ENCODE measurements at regions not wholly inside any gene's neighbourhood (a gene's known extent, or its start where the extent isn't known, plus 50 kb on each side); places are given as distances from the start of the nearest gene placed in this dataset.

- no peaks in the 10 kb centered on the region for H3K27me3 ChIP-seq
- H3K9ac ChIP-seq: no peak overlapping the region
- no peaks in the 10 kb centered on the region for H3K36me3 ChIP-seq
- no peaks in the 10 kb centered on the region for H3K4me1 ChIP-seq
- TF ChIP-seq Cebpa-rat (IDR thresholded peaks at IDR 0.05): no peak
- H3K9me3 ChIP-seq: no peaks in the 10 kb centered on the region
- H4K20me1 ChIP-seq: no peaks in the 10 kb centered on the region
- H3K27ac ChIP-seq: no peak overlapping the region
- no peak overlapping the region for H3K4me2 ChIP-seq
- H3K4me3 ChIP-seq: no peak overlapping the region
Measured at GRCh38 chr12:126558810-126559209, 1493.6 kb downstream of the AACS start.

DNA sequence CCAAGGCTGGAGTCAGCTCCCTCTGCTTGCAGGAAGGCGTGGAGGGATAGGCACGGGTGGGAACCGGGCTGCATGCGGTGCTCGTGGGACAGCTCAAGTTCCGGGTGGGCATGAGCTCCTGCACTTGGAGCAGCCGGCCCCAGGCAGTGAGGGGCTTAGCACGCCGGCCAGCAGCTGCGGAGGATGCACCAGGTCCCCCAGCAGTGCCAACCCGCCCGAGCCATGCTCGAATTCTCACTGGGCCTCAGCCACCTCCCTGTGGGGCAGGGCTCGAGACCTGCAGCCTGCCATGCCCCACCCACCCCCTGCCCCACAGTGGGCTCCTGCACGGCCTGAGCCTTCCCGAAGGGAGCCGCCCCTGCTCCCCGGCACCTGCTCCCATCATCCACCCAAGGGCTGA lies 1501.8 kb downstream of the AACS start:
- Histone ChIP-seq H3K36me3 (no peaks in the 10 kb centered on the region), H3K27me3 (no peaks in the 10 kb centered on the region), H3K9ac (no peak overlapping the region)

GRCh38 chr12:126569706-126570105 lies 1504.5 kb downstream of the AACS start:
- Histone ChIP-seq H3K36me3 (no peaks in the 10 kb centered on the region), H3K27me3 (no peaks in the 10 kb centered on the region), H3K9ac (no peak overlapping the region), H4K20me1 (no peaks in the 10 kb centered on the region), H3K9me3 (peaks cover 10% of the 10 kb centered on the region), H3K4me1 (peaks cover 5% of the 10 kb centered on the region; the same call in 1 of the 2 replicates), H3K4me2 (no peak overlapping the region), H3K4me3 (no peak overlapping the region), H3K27ac (no peak overlapping the region)
- TF ChIP-seq Cebpa-rat (IDR thresholded peaks at IDR 0.05): no peak

More for the DNA sequence above, 1501.8 kb downstream of the AACS start:
- no peak overlapping the region for H3K4me2 ChIP-seq
- no peak overlapping the region for H3K27ac ChIP-seq
- H3K4me1 ChIP-seq: peaks cover 5% of the 10 kb centered on the region; the same call in 1 of the 2 replicates
- H3K9me3 ChIP-seq: peaks cover 10% of the 10 kb centered on the region
- no peak overlapping the region for H3K4me3 ChIP-seq
- no peaks in the 10 kb centered on the region for H4K20me1 ChIP-seq
- TF ChIP-seq Cebpa-rat (IDR thresholded peaks at IDR 0.05): no peak

DNA sequence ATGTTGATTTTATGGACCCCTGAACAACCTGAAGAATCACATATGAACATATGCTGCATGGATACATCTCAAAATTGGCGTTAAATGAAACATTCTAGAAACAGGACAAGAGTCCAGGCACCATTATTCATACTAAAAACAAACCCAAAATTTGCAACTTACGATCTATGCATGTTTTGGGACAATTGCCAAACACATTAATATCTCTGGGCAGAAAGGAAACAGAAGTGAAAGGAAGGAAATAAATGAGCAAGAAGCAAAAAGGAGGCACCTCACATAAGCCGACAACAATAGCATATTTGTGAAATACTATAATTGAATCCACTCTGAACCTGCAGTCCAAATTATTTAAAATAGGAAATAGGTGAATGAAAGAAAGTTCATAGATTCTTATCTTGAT lies 1505.3 kb downstream of the AACS start:
- Histone ChIP-seq H3K36me3 (no peaks in the 10 kb centered on the region), H4K20me1 (no peaks in the 10 kb centered on the region), H3K4me2 (no peak overlapping the region), H3K9ac (no peak overlapping the region), H3K9me3 (peaks cover 10% of the 10 kb centered on the region), H3K4me1 (peaks cover 5% of the 10 kb centered on the region; the same call in 1 of the 2 replicates), H3K4me3 (no peak overlapping the region), H3K27ac (no peak overlapping the region), H3K27me3 (no peaks in the 10 kb centered on the region)
- TF ChIP-seq Cebpa-rat (IDR thresholded peaks at IDR 0.05): no peak

GRCh38 chr12:126572170-126572569 lies 1506.9 kb downstream of the AACS start:
- Histone ChIP-seq H3K9ac (no peak overlapping the region), H3K4me3 (no peak overlapping the region), H3K4me2 (no peak overlapping the region), H3K27me3 (no peaks in the 10 kb centered on the region), H4K20me1 (no peaks in the 10 kb centered on the region), H3K9me3 (peaks cover 6% of the 10 kb centered on the region), H3K27ac (no peak overlapping the region), H3K4me1 (peaks cover 5% of the 10 kb centered on the region; the same call in 1 of the 2 replicates), H3K36me3 (no peaks in the 10 kb centered on the region)
- no peak for TF ChIP-seq Cebpa-rat (IDR thresholded peaks at IDR 0.05)

DNA sequence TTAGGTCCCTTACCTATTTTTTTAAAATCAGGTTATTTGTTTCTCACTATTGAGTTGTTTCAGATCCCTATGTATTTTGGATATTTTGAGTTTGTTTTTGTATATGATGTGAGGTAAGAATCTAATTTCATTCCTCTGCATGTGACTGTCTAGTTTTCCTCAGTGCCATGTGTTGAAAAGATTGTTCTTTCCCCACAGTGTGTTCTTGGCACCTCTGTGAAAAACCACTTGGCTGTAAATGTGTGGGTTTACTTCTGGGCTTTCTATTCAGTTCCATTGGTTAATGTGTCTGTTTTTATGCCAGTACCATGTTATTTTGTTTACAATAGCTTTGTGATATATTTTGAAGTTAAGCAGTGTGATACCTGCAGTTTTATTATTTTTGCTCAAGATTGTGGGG lies 1516.4 kb downstream of the AACS start:
- no peaks in the 10 kb centered on the region for H3K4me1 ChIP-seq
- no peaks in the 10 kb centered on the region for H3K9me3 ChIP-seq
- H3K4me3 ChIP-seq: no peak overlapping the region
- H4K20me1 ChIP-seq: no peaks in the 10 kb centered on the region
- no peak overlapping the region for H3K9ac ChIP-seq
- H3K36me3 ChIP-seq: no peaks in the 10 kb centered on the region
- no peak overlapping the region for H3K27ac ChIP-seq
- H3K4me2 ChIP-seq: no peak overlapping the region
- TF ChIP-seq Cebpa-rat (IDR thresholded peaks at IDR 0.05): no peak
- no peaks in the 10 kb centered on the region for H3K27me3 ChIP-seq

GRCh38 chr12:126582231-126582630 lies 1517.0 kb downstream of the AACS start:
- no peaks in the 10 kb centered on the region for H3K9me3 ChIP-seq
- no peak for TF ChIP-seq Cebpa-rat (IDR thresholded peaks at IDR 0.05)
- H3K27ac ChIP-seq: no peak overlapping the region
- no peaks in the 10 kb centered on the region for H3K4me1 ChIP-seq
- no peaks in the 10 kb centered on the region for H3K36me3 ChIP-seq
- no peaks in the 10 kb centered on the region for H3K27me3 ChIP-seq
- H3K9ac ChIP-seq: no peak overlapping the region
- no peak overlapping the region for H3K4me3 ChIP-seq
- no peak overlapping the region for H3K4me2 ChIP-seq
- no peaks in the 10 kb centered on the region for H4K20me1 ChIP-seq

DNA sequence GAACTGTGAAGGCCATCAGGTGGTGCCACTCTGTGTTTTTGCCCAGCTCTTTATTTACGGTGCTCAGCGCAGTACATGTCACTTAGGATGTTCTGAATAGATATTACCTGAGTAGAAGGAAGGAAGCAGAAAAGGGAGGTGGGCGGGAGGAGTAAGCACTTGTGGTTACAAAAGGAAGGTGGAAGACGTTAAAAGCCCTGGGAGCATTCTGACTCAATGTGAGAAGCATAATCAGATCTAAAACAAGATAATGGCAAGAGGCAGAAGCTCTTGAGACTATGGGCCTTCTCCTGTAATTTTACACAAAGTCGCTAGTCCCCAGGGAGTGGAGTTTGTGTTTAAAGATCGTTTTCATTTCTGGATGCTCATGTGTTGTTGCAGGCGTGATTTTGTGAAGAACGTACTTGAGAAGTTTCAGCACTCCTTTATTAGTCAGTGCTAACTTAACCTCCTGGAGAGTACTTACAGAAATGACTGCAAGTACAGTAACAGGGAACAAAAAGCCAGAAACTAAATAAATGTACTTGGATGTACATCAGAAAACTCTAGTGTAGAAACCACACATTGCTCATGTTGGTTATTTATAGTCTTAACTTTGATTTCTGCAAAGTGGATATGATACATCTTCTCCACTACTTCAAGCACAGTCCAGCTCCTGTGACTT lies 1523.5 kb downstream of the AACS start:
- no peak overlapping the region for H3K27ac ChIP-seq
- H3K27me3 ChIP-seq: no peaks in the 10 kb centered on the region
- no peak overlapping the region for H3K4me3 ChIP-seq
- no peak overlapping the region for H3K9ac ChIP-seq
- H4K20me1 ChIP-seq: no peaks in the 10 kb centered on the region
- no peaks in the 10 kb centered on the region for H3K36me3 ChIP-seq
- no peak for TF ChIP-seq Cebpa-rat (IDR thresholded peaks at IDR 0.05)
- no peaks in the 10 kb centered on the region for H3K9me3 ChIP-seq
- peak overlapping the region; percentile 30 for H3K4me2 ChIP-seq
- peaks cover 15% of the 10 kb centered on the region for H3K4me1 ChIP-seq

DNA sequence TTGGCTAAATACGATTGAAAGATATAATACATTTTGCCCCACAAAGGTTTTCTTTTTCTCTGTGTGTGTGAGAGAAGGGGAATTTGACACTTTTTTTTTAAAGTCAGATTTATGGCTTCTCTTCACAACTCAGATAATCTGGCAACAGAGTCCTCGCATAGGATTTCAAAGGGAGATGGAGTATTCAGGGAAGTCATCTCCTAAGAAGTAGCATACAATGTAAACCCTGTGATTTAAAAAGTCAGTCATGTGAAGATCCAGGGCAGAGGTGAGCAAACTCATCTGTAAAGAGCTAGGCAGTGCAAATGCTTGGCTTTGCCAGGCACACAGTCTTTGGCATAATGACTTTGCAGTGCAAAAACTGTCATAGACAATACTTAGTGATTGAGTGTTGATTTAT lies 1526.3 kb downstream of the AACS start:
- Histone ChIP-seq H3K36me3 (no peaks in the 10 kb centered on the region), H3K4me2 (no peak overlapping the region), H3K27ac (no peak overlapping the region), H3K4me3 (no peak overlapping the region), H3K27me3 (no peaks in the 10 kb centered on the region), H4K20me1 (no peaks in the 10 kb centered on the region), H3K4me1 (peaks cover 15% of the 10 kb centered on the region), H3K9ac (no peak overlapping the region), H3K9me3 (no peaks in the 10 kb centered on the region)
- no peak for TF ChIP-seq Cebpa-rat (IDR thresholded peaks at IDR 0.05)

DNA sequence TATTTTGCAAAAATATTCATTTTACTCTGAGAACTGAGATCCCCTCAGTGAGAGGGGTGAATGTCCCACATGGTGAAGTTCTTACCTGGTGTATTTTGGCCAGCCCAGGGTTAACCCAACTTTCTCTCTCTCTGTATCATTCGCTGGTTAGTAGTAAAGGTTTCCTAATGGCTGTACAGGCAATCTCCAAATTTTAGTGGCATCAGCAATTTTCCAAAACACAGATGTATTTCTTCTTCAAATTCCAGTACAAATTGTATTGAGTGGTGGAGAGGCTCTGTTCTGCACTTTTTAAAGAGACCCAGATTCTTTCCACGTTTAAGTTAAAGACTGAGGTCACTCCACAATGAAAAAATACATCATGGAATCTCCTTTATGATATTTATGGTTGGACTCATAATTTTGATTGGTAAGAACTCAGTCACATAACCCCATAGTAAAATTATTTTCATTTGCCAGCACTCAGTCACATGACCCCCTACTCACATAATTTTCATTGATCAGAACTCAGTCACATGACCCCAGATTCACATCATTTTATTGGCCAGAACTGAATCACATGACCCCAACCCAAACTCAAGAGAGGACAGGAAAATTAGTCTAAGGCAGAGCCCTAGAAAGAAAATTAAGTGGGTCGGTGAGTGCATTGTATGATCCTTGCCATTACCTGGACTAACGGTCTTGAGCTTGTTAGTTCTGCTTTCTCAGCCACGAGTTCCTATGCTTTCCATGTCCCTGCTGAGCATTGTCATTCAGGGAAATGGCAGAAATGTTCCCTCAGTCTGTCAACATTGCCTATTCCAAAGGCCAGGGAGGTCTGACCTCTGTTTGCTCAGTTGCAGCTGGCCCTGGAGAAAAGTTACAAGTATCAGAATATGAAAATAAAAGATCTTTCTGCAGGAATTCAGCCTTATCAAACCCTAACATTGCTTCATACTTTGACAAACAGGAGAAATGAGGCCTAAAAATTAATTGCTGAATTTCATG lies 1536.2 kb downstream of the AACS start:
- Histone ChIP-seq H3K4me1 (no peaks in the 10 kb centered on the region), H3K4me2 (no peak overlapping the region), H3K9ac (no peak overlapping the region), H4K20me1 (no peaks in the 10 kb centered on the region), H3K27ac (no peak overlapping the region), H3K4me3 (no peak overlapping the region), H3K9me3 (no peaks in the 10 kb centered on the region), H3K36me3 (no peaks in the 10 kb centered on the region), H3K27me3 (no peaks in the 10 kb centered on the region)
- no peak for TF ChIP-seq Cebpa-rat (IDR thresholded peaks at IDR 0.05)
